Right ventricle myocardium inferior (tissue), 1 donor: ENCODE measurements at regions not wholly inside any gene's neighbourhood (a gene's known extent, or its start where the extent isn't known, plus 50 kb on each side); places are given as distances from the start of the nearest gene placed in this dataset.

Experiments
- ATAC-seq: fragments of 200-7000 bp; cut with Tn5 transposase; one replicate; pipeline ENCODE4 v1.9.1; 2020; ENCODE audit warnings: mild to moderate bottlenecking, moderate library complexity
- DNase-seq: peaks from one replicate; pipeline ENCODE4 v3.0.0; 2021; ENCODE audit errors: missing footprints
- intact Hi-C: fragments of 100-400 bp; cut with DNase I; formaldehyde crosslinking; loops from one replicate; pipeline ENCODE4 v1.11.0; 2022
- donor health status: DM: no; HTN: yes; CAD: no; lungs with severe emphysema.

- ATAC-seq (no peak), DNase-seq (no peak)
- intact Hi-C loops = no loop called here
These were observed 70.3 kb upstream of the F3 start for GRCh38 chr1:94611681-94612475.

- intact Hi-C loops = no loop called here
- ATAC-seq = no peak
- no peak for DNase-seq
These were observed 68.1 kb upstream of the F3 start for GRCh38 chr1:94609619-94610018.

GRCh38 chr1:94608852-94609530 is 67.4 kb upstream of the F3 start:
- intact Hi-C loops = no loop called here
- no peak for ATAC-seq

GRCh38 chr1:94608142-94608851 is 66.7 kb upstream of the F3 start:
- ATAC-seq (no peak), DNase-seq (no peak)
- intact Hi-C loops = no loop called here

More at GRCh38 chr1:94608852-94609530, 67.4 kb upstream of the F3 start:
- no peak for DNase-seq

GRCh38 chr1:94607398-94607797 is 65.8 kb upstream of the F3 start:
- DNase-seq (no peak), ATAC-seq (no peak)
- intact Hi-C loops = no loop called here

GRCh38 chr1:94606471-94606870 is 64.9 kb upstream of the F3 start:
- DNase-seq = no peak
- no peak for ATAC-seq
- intact Hi-C loops = no loop called here

GRCh38 chr1:94603663-94604062 is 62.1 kb upstream of the F3 start:
- ATAC-seq (no peak), DNase-seq (no peak)
- intact Hi-C loops = loop anchor here (5.0 kb wide), 1 partner anchor 199 kb away; no protein-coding TSS in a partner anchor

- no peak for ATAC-seq
- intact Hi-C loops = loop anchor here (5.0 kb wide), 1 partner anchor 199 kb away; no protein-coding TSS in a partner anchor
- DNase-seq = no peak
These were observed 61.5 kb upstream of the F3 start for GRCh38 chr1:94602802-94603625.

- ATAC-seq (no peak), DNase-seq (no peak)
- intact Hi-C loops = loop anchor here (5.0 kb wide), 1 partner anchor 200 kb away; no protein-coding TSS in a partner anchor
These were observed 60.8 kb upstream of the F3 start for GRCh38 chr1:94602316-94602715.

GRCh38 chr1:94600556-94600955 is 59.0 kb upstream of the F3 start:
- no peak for ATAC-seq
- intact Hi-C loops = loop anchor here (5.0 kb wide), 1 partner anchor 202 kb away; no protein-coding TSS in a partner anchor
- DNase-seq = no peak

GRCh38 chr1:94599095-94599813 is 57.7 kb upstream of the F3 start:
- intact Hi-C loops = loop anchor here (2.0 kb wide), 1 partner anchor 72 kb away; no protein-coding TSS in a partner anchor
- ATAC-seq (peak; percentile 83), DNase-seq (no peak)

GRCh38 chr1:94597701-94598100 is 56.1 kb upstream of the F3 start:
- DNase-seq (no peak), ATAC-seq (no peak)
- intact Hi-C loops = loop anchor here (2.0 kb wide), 1 partner anchor 71 kb away; no protein-coding TSS in a partner anchor

- ATAC-seq (no peak), DNase-seq (no peak)
- intact Hi-C loops = no loop called here
These were observed 54.7 kb upstream of the F3 start for GRCh38 chr1:94596260-94596659.

- DNase-seq (no peak), ATAC-seq (no peak)
- intact Hi-C loops = no loop called here
These were observed 54.1 kb upstream of the F3 start for GRCh38 chr1:94595658-94596057.

GRCh38 chr1:94593611-94594010 is 52.1 kb upstream of the F3 start:
- DNase-seq (no peak), ATAC-seq (no peak)
- intact Hi-C loops = no loop called here

GRCh38 chr1:94592571-94592920 is 51.0 kb upstream of the F3 start:
- ATAC-seq (no peak), DNase-seq (no peak)
- intact Hi-C loops = no loop called here

- intact Hi-C loops = no loop called here
- ATAC-seq (no peak), DNase-seq (no peak)
These were observed 50.4 kb upstream of the F3 start for GRCh38 chr1:94591823-94592570.
